ENCODE measurements at regions not wholly inside any gene's neighbourhood (a gene's known extent, or its start where the extent isn't known, plus 50 kb on each side); places are given as distances from the start of the nearest gene placed in this dataset.

- H3K36me3 ChIP-seq (ENCODE audit: control insufficient read depth in 2 of 2, extremely low read depth in 1 of 2, insufficient read depth in 1 of 2, low read length in 1 of 2), result no peaks in the 10 kb centered on the region
- no peaks in the 10 kb centered on the region for H3K36me3 Mint-ChIP-seq
- H3K9me3 Mint-ChIP-seq, result no peaks in the 10 kb centered on the region
- WGBS (ENCODE audit: insufficient coverage), result no CpG with 5 or more reads among the region's 1 CpG
- no peak overlapping the region for H3K4me3 ChIP-seq (ENCODE audit: control insufficient read depth in 1 of 2, extremely low read depth in 1 of 2, low read length in 1 of 2)
- peaks cover 6 to 8% of the 10 kb centered on the region in 2 donors for H3K27me3 Mint-ChIP-seq
- no peaks in the 10 kb centered on the region for H3K4me1 ChIP-seq (ENCODE audit: control insufficient read depth in 1 of 2, extremely low read depth in 1 of 2, insufficient read depth in 2 of 2, low read length in 2 of 2)
- H3K4me3 Mint-ChIP-seq, result no peak overlapping the region
- CTCF ChIA-PET, result no interaction called here
- no peaks in the 10 kb centered on the region for H3K9me3 ChIP-seq
- H3K27ac ChIP-seq (ENCODE audit: low read length), result no peak overlapping the region
- no peak overlapping the region for H3K27ac Mint-ChIP-seq
- no peak for DNase-seq
- H3K4me1 Mint-ChIP-seq, result no peaks in the 10 kb centered on the region
- no peaks in the 10 kb centered on the region for H3K27me3 ChIP-seq (replicated peaks in 1 of 2; ENCODE audit: control insufficient read depth in 2 of 2, extremely low read depth in 1 of 2, insufficient read depth in 2 of 2, low read length in 1 of 2)
- no peak for ATAC-seq (replicated peaks in 1 of 4)
- POLR2A ChIA-PET, result no interaction called here
Measured at GRCh38 chr17:33986088-33986487, 269.0 kb upstream of the CCL2 start.

GRCh38 chr17:33986566-33986965 is 268.5 kb upstream of the CCL2 start:
- peaks cover 8% of the 10 kb centered on the region in 2 donors for H3K27me3 Mint-ChIP-seq
- Histone ChIP-seq H3K9me3 (no peaks in the 10 kb centered on the region), H3K4me3 (ENCODE audit: control insufficient read depth in 1 of 2, extremely low read depth in 1 of 2, low read length in 1 of 2) (no peak overlapping the region), H3K27ac (ENCODE audit: low read length) (no peak overlapping the region), H3K4me1 (ENCODE audit: control insufficient read depth in 1 of 2, extremely low read depth in 1 of 2, insufficient read depth in 2 of 2, low read length in 2 of 2) (no peaks in the 10 kb centered on the region), H3K27me3 (replicated peaks in 1 of 2; ENCODE audit: control insufficient read depth in 2 of 2, extremely low read depth in 1 of 2, insufficient read depth in 2 of 2, low read length in 1 of 2) (no peaks in the 10 kb centered on the region), H3K36me3 (ENCODE audit: control insufficient read depth in 2 of 2, extremely low read depth in 1 of 2, insufficient read depth in 1 of 2, low read length in 1 of 2) (no peaks in the 10 kb centered on the region)
- DNase-seq, result no peak
- H3K4me1 Mint-ChIP-seq, result no peaks in the 10 kb centered on the region
- ChIA-PET POLR2A (no interaction called here), CTCF (no interaction called here)
- no peak overlapping the region for H3K27ac Mint-ChIP-seq
- no peaks in the 10 kb centered on the region for H3K36me3 Mint-ChIP-seq
- no peak overlapping the region for H3K4me3 Mint-ChIP-seq
- 100% methylated on average over 1 of the region's 2 CpGs for WGBS (ENCODE audit: insufficient coverage)
- no peaks in the 10 kb centered on the region for H3K9me3 Mint-ChIP-seq
- no peak for ATAC-seq (replicated peaks in 1 of 4)

GRCh38 chr17:33987162-33987561 is 267.9 kb upstream of the CCL2 start:
- no peak overlapping the region for H3K4me3 Mint-ChIP-seq
- H3K27me3 Mint-ChIP-seq, result peaks cover 8% of the 10 kb centered on the region in 2 donors
- ATAC-seq (replicated peaks in 1 of 4) (no peak), DNase-seq (no peak)
- no peak overlapping the region for H3K27ac Mint-ChIP-seq
- ChIA-PET POLR2A (no interaction called here), CTCF (no interaction called here)
- no peaks in the 10 kb centered on the region for H3K4me1 Mint-ChIP-seq
- Histone ChIP-seq H3K27me3 (replicated peaks in 1 of 2; ENCODE audit: control insufficient read depth in 2 of 2, extremely low read depth in 1 of 2, insufficient read depth in 2 of 2, low read length in 1 of 2) (no peaks in the 10 kb centered on the region), H3K36me3 (ENCODE audit: control insufficient read depth in 2 of 2, extremely low read depth in 1 of 2, insufficient read depth in 1 of 2, low read length in 1 of 2) (no peaks in the 10 kb centered on the region), H3K4me3 (ENCODE audit: control insufficient read depth in 1 of 2, extremely low read depth in 1 of 2, low read length in 1 of 2) (no peak overlapping the region), H3K9me3 (no peaks in the 10 kb centered on the region), H3K27ac (ENCODE audit: low read length) (no peak overlapping the region), H3K4me1 (ENCODE audit: control insufficient read depth in 1 of 2, extremely low read depth in 1 of 2, insufficient read depth in 2 of 2, low read length in 2 of 2) (no peaks in the 10 kb centered on the region)
- no peaks in the 10 kb centered on the region for H3K36me3 Mint-ChIP-seq
- H3K9me3 Mint-ChIP-seq, result no peaks in the 10 kb centered on the region
- 57% methylated on average over 1 of the region's 2 CpGs for WGBS (ENCODE audit: insufficient coverage)

GRCh38 chr17:33989361-33990148 is 265.5 kb upstream of the CCL2 start:
- Mint-ChIP-seq H3K36me3 (no peaks in the 10 kb centered on the region), H3K9me3 (no peaks in the 10 kb centered on the region), H3K4me3 (no peak overlapping the region), H3K27me3 (peaks cover 8% of the 10 kb centered on the region in 2 donors), H3K4me1 (no peaks in the 10 kb centered on the region), H3K27ac (no peak overlapping the region)
- Histone ChIP-seq H3K27ac (ENCODE audit: low read length) (no peak overlapping the region), H3K36me3 (ENCODE audit: control insufficient read depth in 2 of 2, extremely low read depth in 1 of 2, insufficient read depth in 1 of 2, low read length in 1 of 2) (no peaks in the 10 kb centered on the region), H3K4me3 (ENCODE audit: control insufficient read depth in 1 of 2, extremely low read depth in 1 of 2, low read length in 1 of 2) (no peak overlapping the region), H3K4me1 (ENCODE audit: control insufficient read depth in 1 of 2, extremely low read depth in 1 of 2, insufficient read depth in 2 of 2, low read length in 2 of 2) (no peaks in the 10 kb centered on the region), H3K9me3 (no peaks in the 10 kb centered on the region), H3K27me3 (replicated peaks in 1 of 2; ENCODE audit: control insufficient read depth in 2 of 2, extremely low read depth in 1 of 2, insufficient read depth in 2 of 2, low read length in 1 of 2) (no peaks in the 10 kb centered on the region)
- POLR2A ChIA-PET, result no interaction called here
- 53% methylated on average over 2 of the region's 8 CpGs for WGBS (ENCODE audit: insufficient coverage)
- no peak for ATAC-seq (replicated peaks in 1 of 4)
- CTCF ChIA-PET, result no interaction called here
- no peak for DNase-seq

- ChIA-PET CTCF (interaction anchor here in 1 of 2 donors (0.7 kb wide), 1 partner anchor 878 kb away, joined by 3 read pairs; no protein-coding TSS in a partner anchor), POLR2A (no interaction called here)
- no peaks in the 10 kb centered on the region for H3K9me3 ChIP-seq
- H3K36me3 Mint-ChIP-seq, result no peaks in the 10 kb centered on the region
- no peak overlapping the region for H3K27ac Mint-ChIP-seq
- DNase-seq (no peak), ATAC-seq (replicated peaks in 1 of 4) (no peak)
- H3K4me1 ChIP-seq (ENCODE audit: control insufficient read depth in 1 of 2, extremely low read depth in 1 of 2, insufficient read depth in 2 of 2, low read length in 2 of 2), result no peaks in the 10 kb centered on the region
- H3K4me3 ChIP-seq (ENCODE audit: control insufficient read depth in 1 of 2, extremely low read depth in 1 of 2, low read length in 1 of 2), result no peak overlapping the region
- H3K9me3 Mint-ChIP-seq, result peaks cover 0 to 3% (median 0%) of the 10 kb centered on the region in 3 donors
- H3K36me3 ChIP-seq (ENCODE audit: control insufficient read depth in 2 of 2, extremely low read depth in 1 of 2, insufficient read depth in 1 of 2, low read length in 1 of 2), result no peaks in the 10 kb centered on the region
- peaks cover 8% of the 10 kb centered on the region in 2 donors for H3K27me3 Mint-ChIP-seq
- H3K4me3 Mint-ChIP-seq, result no peak overlapping the region
- WGBS (ENCODE audit: insufficient coverage), result 84% methylated on average over 2 of the region's 3 CpGs
- H3K27ac ChIP-seq (ENCODE audit: low read length), result no peak overlapping the region
- H3K27me3 ChIP-seq (replicated peaks in 1 of 2; ENCODE audit: control insufficient read depth in 2 of 2, extremely low read depth in 1 of 2, insufficient read depth in 2 of 2, low read length in 1 of 2), result no peaks in the 10 kb centered on the region
- H3K4me1 Mint-ChIP-seq, result no peaks in the 10 kb centered on the region
Measured at GRCh38 chr17:33990943-33991706, 264.0 kb upstream of the CCL2 start.

GRCh38 chr17:33992113-33992512 is 263.0 kb upstream of the CCL2 start:
- no peaks in the 10 kb centered on the region for H3K9me3 ChIP-seq
- CTCF ChIA-PET, result no interaction called here
- WGBS (ENCODE audit: insufficient coverage), result 55% methylated on average over 4 of the region's 5 CpGs
- Mint-ChIP-seq H3K9me3 (peaks cover 0 to 5% (median 3%) of the 10 kb centered on the region in 3 donors), H3K27ac (no peak overlapping the region), H3K36me3 (no peaks in the 10 kb centered on the region), H3K4me1 (no peaks in the 10 kb centered on the region), H3K27me3 (peaks cover 8% of the 10 kb centered on the region in 2 donors), H3K4me3 (no peak overlapping the region)
- no peaks in the 10 kb centered on the region for H3K4me1 ChIP-seq (ENCODE audit: control insufficient read depth in 1 of 2, extremely low read depth in 1 of 2, insufficient read depth in 2 of 2, low read length in 2 of 2)
- H3K27ac ChIP-seq (ENCODE audit: low read length), result no peak overlapping the region
- POLR2A ChIA-PET, result no interaction called here
- no peak overlapping the region for H3K4me3 ChIP-seq (ENCODE audit: control insufficient read depth in 1 of 2, extremely low read depth in 1 of 2, low read length in 1 of 2)
- H3K27me3 ChIP-seq (replicated peaks in 1 of 2; ENCODE audit: control insufficient read depth in 2 of 2, extremely low read depth in 1 of 2, insufficient read depth in 2 of 2, low read length in 1 of 2), result no peaks in the 10 kb centered on the region
- ATAC-seq (replicated peaks in 1 of 4) (no peak), DNase-seq (no peak)
- H3K36me3 ChIP-seq (ENCODE audit: control insufficient read depth in 2 of 2, extremely low read depth in 1 of 2, insufficient read depth in 1 of 2, low read length in 1 of 2), result no peaks in the 10 kb centered on the region
